ENCODE measurements at regions not wholly inside any gene's neighbourhood (a gene's known extent, or its start where the extent isn't known, plus 50 kb on each side); places are given as distances from the start of the nearest gene placed in this dataset.

- no peak for DNase-seq
Measured at GRCh38 chr3:188077160-188077799, 76.7 kb upstream of the LPP start.

- no peak for DNase-seq
Measured at GRCh38 chr3:188080091-188080490, 73.9 kb upstream of the LPP start.

- no peak for DNase-seq
Measured at GRCh38 chr3:188082031-188082430, 71.9 kb upstream of the LPP start.

- DNase-seq, result no peak
Measured at GRCh38 chr3:188082450-188082849, 71.5 kb upstream of the LPP start.

- no peak for DNase-seq
Measured at GRCh38 chr3:188083011-188083410, 70.9 kb upstream of the LPP start.

GRCh38 chr3:188084752-188085583, 69.0 kb upstream of the LPP start:
- DNase-seq, result no peak

GRCh38 chr3:188085584-188086560, 68.1 kb upstream of the LPP start:
- DNase-seq, result no peak

DNA sequence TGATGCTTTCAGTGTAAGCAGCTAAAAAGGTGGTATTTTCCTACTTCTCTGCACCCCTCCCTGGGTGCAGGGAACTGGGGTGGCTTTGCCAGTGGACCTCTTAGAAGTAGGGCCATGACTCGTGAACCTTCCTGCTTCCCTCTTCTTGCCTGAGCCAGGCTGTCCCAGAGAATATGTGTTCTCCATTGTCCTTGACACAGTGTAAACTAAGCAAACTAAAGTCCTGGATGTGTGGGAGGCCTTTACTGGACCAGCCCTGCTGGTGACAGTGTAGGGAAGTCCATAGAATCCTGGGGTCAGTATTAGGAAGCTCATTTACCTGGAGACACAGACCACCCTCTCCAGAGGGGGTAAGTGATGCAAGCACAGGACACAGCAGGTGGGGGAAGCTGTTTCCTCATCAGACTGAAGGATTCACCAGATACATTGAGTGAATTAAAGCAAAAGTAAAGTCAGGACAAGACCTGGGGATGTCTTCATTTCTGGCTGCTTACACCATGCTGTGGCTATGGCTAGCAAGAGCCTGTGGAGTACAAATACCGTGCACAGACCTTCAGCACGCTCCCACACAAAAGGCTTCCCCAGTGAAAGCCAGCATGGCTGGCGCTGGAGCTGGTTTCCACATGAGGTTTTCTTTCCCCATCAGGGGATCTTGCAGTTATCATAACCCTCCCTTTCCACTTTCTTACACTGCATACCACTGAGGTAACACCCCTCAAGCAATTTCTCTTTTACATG, 64.8 kb upstream of the LPP start:
- no peak for DNase-seq

GRCh38 chr3:188090620-188091309, 63.2 kb upstream of the LPP start:
- no peak for DNase-seq

- no peak for DNase-seq
Measured at GRCh38 chr3:188091746-188092145, 62.2 kb upstream of the LPP start.

DNA sequence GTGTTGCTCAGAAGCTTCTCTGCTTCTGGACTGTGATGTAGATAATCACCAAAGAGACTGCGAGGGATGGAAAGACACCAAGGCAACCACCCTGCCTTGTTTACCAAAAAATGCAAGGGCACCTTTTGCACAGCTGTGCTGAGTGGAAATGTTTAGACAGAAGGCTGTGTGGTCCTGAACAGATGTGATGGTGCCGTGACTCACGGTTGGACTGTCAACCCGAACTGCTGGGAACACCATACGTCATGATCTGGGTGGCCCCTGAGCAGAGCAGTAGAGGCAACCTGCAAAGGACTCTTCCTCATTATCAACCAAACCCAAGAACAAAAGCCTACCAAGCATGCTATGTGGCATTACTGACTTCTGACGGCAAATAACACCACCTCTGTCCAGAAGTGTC, 61.3 kb upstream of the LPP start:
- no peak for DNase-seq

DNA sequence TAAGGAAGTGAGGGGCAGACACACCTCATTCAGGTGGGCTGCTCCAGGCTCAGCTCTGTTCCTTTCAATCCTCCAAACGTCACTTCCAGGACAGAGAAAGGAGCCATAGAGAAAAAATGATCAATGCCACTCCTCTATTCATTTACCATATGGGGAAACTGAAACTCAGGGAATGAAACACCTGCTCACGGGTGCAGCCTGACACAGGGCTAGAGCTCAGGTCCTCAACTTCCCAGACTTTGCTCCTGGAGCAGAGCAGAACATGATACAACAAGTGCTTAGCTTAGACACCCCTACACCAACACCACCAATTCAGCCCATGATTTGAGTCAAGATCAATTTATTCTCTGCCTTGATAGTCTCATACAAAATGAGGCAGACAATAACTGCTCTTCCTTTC, 58.5 kb upstream of the LPP start:
- DNase-seq, result no peak

GRCh38 chr3:188097791-188098190, 56.2 kb upstream of the LPP start:
- no peak for DNase-seq

GRCh38 chr3:188099907-188100306, 54.0 kb upstream of the LPP start:
- DNase-seq, result no peak

- no peak for DNase-seq
Measured at GRCh38 chr3:188102861-188103547, 51.0 kb upstream of the LPP start.

GRCh38 chr3:188104050-188104449, 49.9 kb upstream of the LPP start:
- DNase-seq, result no peak
